ENCODE measurements at regions not wholly inside any gene's neighbourhood (a gene's known extent, or its start where the extent isn't known, plus 50 kb on each side); places are given as distances from the start of the nearest gene placed in this dataset.
"Not testable (repeated sequence)": the region's sequence is repeated elsewhere in the genome, so short reads cannot be mapped to it uniquely, and the experiment has no call there.

- no peak overlapping the region for H3K4me3 ChIP-seq (ENCODE audit: low read depth, low read length)
- TF ChIP-seq CTCF (IDR thresholded peaks at IDR 0.05; ENCODE audit: insufficient read depth, low read length): no peak
- DNase-seq (ENCODE audit: low read depth): no peak
These were observed 250.2 kb upstream of the CWC22 start for GRCh38 chr2:180257247-180257646.

- TF ChIP-seq CTCF (IDR thresholded peaks at IDR 0.05; ENCODE audit: insufficient read depth, low read length): no peak
- H3K4me3 ChIP-seq (ENCODE audit: low read depth, low read length): no peak overlapping the region
- DNase-seq (ENCODE audit: low read depth): no peak
These were observed 248.9 kb upstream of the CWC22 start for GRCh38 chr2:180255981-180256380.

GRCh38 chr2:180254872-180255271 lies 247.8 kb upstream of the CWC22 start:
- DNase-seq (ENCODE audit: low read depth): no peak
- H3K4me3 ChIP-seq (ENCODE audit: low read depth, low read length): no peak overlapping the region

GRCh38 chr2:180247658-180248057 lies 240.6 kb upstream of the CWC22 start:
- no peak for TF ChIP-seq CTCF (IDR thresholded peaks at IDR 0.05; ENCODE audit: insufficient read depth, low read length)
- no peak overlapping the region for H3K4me3 ChIP-seq (ENCODE audit: low read depth, low read length)
- no peak for DNase-seq (ENCODE audit: low read depth)

More at GRCh38 chr2:180254872-180255271, 247.8 kb upstream of the CWC22 start:
- TF ChIP-seq CTCF (IDR thresholded peaks at IDR 0.05; ENCODE audit: insufficient read depth, low read length): no peak

- no peak for DNase-seq (ENCODE audit: low read depth)
- no peak for TF ChIP-seq CTCF (IDR thresholded peaks at IDR 0.05; ENCODE audit: insufficient read depth, low read length)
- H3K4me3 ChIP-seq (ENCODE audit: low read depth, low read length): no peak overlapping the region
These were observed 239.2 kb upstream of the CWC22 start for GRCh38 chr2:180246268-180246667.

DNA sequence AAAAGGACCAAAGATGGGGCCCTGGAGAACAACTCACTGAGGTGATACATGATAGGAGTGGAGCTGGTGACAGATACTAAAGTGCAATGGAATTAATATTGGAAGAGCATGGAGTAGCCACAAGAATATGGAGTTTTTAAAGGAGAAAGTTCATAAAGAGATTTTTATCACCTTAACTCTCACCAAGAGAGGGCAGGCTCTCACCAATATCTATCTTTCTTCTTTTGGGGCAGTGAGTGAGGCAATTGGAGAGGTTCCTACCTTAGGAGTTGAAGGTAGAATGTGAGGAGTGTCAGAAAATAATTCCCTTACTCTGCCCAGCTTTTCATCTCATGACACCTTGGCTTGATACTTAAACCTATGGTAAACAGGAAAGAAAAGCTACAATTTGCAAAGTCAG lies 233.7 kb upstream of the CWC22 start:
- peak; percentile 49 for TF ChIP-seq CTCF (IDR thresholded peaks at IDR 0.05; ENCODE audit: insufficient read depth, low read length)
- no peak overlapping the region for H3K4me3 ChIP-seq (ENCODE audit: low read depth, low read length)
- peak; percentile 56 for DNase-seq (ENCODE audit: low read depth)

DNA sequence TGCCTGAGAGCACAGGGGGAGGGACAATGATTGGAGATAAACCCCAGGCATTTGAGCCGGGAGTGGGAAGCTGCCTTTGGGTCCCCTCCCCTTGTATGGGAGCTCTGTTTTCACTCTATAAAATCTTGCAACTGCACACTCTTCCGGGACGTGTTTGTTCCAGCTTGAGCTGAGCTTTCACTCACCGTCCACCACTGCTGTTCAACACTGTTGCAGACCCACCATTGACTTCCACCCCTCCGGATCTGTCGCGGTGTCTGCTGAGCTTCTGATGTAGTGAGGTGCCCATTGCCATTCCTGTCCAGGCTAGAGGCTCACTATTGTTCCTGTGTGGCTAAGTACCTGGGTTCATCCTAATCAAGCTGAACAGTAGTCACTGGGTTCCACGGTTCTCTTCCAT lies 231.6 kb upstream of the CWC22 start:
- TF ChIP-seq CTCF (IDR thresholded peaks at IDR 0.05; ENCODE audit: insufficient read depth, low read length): no peak
- no peak overlapping the region for H3K4me3 ChIP-seq (ENCODE audit: low read depth, low read length)
- DNase-seq (ENCODE audit: low read depth): no peak

DNA sequence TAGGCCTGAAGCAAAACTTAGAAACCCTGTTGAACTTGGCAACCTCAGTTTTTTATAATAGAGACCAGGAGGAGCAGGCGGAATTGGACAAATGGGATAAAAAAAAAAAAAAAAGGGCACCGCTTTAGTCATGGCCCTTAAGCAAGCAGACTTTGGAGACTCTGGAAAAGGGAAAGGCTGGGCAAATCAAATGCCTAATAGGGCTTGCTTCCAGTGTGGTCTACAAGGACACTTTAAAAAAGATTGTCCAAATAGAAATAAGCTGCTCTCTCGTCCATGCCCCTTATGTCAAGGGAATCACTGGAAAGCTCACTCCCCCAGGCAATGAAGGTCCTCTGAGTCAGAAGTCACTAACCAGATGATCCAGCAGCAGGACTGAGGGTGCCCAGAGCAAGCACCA lies 229.0 kb upstream of the CWC22 start:
- DNase-seq (ENCODE audit: low read depth); H3K4me3 ChIP-seq (ENCODE audit: low read depth, low read length): not testable (repeated sequence)

- DNase-seq (ENCODE audit: low read depth): not testable (repeated sequence)
These were observed 228.4 kb upstream of the CWC22 start for GRCh38 chr2:180235506-180235905.

DNA sequence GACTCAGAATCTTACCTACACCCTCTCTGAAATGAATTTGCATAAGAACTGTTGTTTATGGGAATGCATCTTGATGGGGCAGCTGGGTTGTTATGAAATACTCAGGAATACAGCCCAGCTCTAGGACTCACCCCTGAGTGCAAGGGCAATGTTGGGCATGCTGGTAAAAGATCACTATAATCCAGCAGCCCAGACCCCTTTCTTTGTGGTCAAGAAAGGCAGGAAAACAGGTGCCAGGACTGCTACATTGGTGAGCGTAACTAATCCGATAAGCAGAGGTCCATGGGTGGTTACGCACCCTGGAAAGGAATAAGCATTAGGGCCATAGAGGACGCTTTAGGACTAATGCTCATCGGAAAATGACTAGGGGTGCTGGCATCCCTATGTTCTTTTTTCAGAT lies 227.9 kb upstream of the CWC22 start:
- not testable (repeated sequence) for H3K4me3 ChIP-seq (ENCODE audit: low read depth, low read length); DNase-seq (ENCODE audit: low read depth)

More at GRCh38 chr2:180235506-180235905, 228.4 kb upstream of the CWC22 start:
- H3K4me3 ChIP-seq (ENCODE audit: low read depth, low read length): not testable (repeated sequence)

Data from fibroblast of the aortic adventitia (primary cell).